ENCODE measurements at regions not wholly inside any gene's neighbourhood (a gene's known extent, or its start where the extent isn't known, plus 50 kb on each side); places are given as distances from the start of the nearest gene placed in this dataset.

DNA sequence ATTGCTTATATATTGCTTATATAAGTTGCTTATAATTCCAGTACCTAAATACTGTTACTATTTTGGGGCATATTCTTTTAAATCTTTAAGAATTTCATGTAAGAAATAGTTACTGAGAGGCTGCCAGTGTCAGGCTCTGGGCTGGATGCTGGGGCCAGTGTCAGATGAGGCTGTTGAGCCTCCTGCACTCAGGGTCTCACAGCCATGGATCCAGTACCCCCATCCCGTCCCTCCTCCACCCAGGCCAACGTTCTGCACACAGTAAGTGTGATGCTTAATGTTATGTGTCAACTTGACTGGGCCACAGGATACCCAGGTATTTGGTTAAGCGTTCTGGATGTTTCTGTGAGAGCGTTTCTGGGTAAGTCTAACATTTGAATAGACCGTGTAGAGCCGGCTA lies 119.5 kb upstream of the PMEPA1 start:
- TF ChIP-seq, protein P1, sequence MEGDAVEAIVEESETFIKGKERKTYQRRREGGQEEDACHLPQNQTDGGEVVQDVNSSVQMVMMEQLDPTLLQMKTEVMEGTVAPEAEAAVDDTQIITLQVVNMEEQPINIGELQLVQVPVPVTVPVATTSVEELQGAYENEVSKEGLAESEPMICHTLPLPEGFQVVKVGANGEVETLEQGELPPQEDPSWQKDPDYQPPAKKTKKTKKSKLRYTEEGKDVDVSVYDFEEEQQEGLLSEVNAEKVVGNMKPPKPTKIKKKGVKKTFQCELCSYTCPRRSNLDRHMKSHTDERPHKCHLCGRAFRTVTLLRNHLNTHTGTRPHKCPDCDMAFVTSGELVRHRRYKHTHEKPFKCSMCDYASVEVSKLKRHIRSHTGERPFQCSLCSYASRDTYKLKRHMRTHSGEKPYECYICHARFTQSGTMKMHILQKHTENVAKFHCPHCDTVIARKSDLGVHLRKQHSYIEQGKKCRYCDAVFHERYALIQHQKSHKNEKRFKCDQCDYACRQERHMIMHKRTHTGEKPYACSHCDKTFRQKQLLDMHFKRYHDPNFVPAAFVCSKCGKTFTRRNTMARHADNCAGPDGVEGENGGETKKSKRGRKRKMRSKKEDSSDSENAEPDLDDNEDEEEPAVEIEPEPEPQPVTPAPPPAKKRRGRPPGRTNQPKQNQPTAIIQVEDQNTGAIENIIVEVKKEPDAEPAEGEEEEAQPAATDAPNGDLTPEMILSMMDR (IDR thresholded peaks at IDR 0.05; ENCODE audit: low read depth, low read length) = no peak
- no peak for TF ChIP-seq EZH2phosphoT487 (IDR thresholded peaks at IDR 0.05; ENCODE audit: low read depth)
